ENCODE measurements at regions not wholly inside any gene's neighbourhood (a gene's known extent, or its start where the extent isn't known, plus 50 kb on each side); places are given as distances from the start of the nearest gene placed in this dataset.

GRCh38 chr16:66263168-66263972 is 103.1 kb upstream of the CDH5 start:
- no peak for TF ChIP-seq CTCF (conservative IDR thresholded peaks at IDR 0.05; ENCODE audit: low read length)
- no peak for TF ChIP-seq EZH2phosphoT487 (IDR thresholded peaks at IDR 0.05; ENCODE audit: borderline replicate concordance, low read depth, low read length)
